Middle frontal gyrus (tissue), 1 donor: ENCODE measurements at regions not wholly inside any gene's neighbourhood (a gene's known extent, or its start where the extent isn't known, plus 50 kb on each side); places are given as distances from the start of the nearest gene placed in this dataset.
"Not testable (repeated sequence)": the region's sequence is repeated elsewhere in the genome, so short reads cannot be mapped to it uniquely, and the experiment has no call there.

Experiments
- DNase-seq: peaks from one replicate; pipeline ENCODE4 v3.0.0-alpha.2; 2015; ENCODE audit warnings: low spot score; ENCODE audit errors: extremely low spot score

DNA sequence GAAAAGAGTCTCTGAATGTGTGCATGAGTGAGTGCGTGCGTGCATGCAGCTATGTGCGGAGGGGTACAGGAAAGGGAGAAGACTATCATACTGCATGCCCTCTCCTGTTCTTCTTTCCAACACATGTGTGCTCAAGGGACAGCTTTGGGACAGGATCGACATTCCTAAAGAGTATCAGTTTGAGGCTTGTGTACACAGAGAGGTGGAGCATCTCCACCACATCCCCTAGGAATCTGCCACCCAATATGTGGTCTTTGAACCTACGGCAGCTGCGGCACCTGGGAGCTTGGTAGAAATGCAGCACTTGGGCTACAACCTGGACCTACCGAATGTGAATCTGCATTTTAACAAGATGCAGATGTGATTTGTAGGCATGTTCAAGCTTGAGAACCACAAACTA, 132.3 kb upstream of the GLRA1 start:
- no peak for DNase-seq

DNA sequence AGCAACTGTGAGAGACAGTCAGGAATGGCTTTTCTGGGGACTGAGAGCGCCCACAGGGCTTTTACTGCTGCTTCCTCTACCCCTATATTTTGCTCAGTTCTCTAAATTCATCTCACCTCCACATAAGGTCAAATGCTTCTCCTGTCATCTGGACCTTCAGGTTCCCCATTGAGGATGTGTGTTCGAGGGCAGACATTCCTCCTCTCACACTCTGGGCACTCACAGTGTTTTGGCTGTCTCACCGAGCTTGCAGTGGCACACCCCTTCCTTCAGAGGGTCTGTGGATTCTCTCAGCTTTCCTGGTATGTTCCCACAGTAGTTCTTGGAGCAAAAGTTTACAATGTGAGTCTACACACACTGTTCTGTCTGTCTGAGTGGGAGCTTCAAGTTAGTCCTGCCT, 127.8 kb upstream of the GLRA1 start:
- DNase-seq = no peak

DNA sequence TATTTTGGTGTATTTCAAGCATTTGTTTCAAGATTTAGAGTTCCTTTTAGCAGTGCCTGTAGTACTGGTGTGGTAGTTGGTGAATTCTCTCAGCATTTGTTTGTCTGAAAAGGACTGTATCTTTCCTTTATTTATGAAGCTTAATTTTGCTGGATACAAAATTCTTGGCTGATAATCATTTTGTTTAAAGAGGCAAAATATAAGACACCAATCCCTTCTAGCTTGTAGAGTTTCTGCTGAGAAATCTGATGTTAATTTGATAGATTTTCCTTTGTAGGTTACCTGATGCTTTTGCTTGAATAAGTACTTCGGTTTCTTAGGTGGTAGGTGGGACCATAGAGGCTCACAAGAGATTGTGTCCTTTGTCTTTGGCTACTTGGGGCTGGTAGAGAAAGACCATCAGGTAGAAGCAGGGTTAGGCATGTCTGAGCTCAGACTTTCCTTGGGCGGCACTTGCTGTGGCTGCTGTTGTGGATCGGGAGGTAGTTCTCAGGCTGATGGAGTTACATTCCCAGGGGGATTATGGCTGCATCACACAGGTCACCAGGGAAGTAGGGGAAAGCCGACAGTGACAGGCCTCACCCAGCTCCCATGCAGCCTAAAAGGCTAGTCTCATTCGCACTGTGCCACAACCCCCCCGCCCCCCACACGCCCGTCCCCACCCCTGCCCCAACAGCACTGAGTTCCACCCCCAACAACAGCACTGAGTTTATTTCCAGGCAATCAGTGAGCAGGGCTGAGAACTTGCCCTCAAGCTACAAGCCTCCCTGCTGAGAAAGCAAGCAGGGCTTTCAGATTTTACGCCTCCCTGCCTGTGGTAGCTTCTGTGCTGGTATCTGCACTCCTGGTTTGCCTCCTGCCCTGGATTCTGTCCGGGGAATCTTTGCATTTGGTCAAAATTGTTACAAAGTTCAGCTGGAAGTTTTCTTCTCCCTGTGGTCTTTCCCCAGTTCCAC, 127.1 kb upstream of the GLRA1 start:
- no peak for DNase-seq

DNA sequence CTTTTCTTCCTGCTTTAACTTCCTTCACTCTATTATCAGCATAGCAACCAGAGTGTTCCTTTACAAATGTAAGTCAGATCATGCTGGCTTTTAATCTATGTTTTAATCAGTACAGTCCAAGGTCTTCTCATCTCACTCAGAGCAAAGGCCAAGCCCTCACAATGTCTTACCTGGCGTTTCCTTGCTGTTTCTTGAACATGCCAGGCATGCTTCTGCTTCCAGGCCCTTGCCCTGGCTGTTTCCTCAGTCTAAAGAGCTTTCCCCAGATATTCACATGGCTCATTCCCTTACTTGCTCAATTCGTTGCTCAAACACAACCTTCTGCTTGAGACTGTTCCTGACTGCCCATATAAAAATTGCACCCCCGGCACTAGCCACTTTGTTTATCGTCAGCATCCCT, 121.7 kb upstream of the GLRA1 start:
- no peak for DNase-seq

DNA sequence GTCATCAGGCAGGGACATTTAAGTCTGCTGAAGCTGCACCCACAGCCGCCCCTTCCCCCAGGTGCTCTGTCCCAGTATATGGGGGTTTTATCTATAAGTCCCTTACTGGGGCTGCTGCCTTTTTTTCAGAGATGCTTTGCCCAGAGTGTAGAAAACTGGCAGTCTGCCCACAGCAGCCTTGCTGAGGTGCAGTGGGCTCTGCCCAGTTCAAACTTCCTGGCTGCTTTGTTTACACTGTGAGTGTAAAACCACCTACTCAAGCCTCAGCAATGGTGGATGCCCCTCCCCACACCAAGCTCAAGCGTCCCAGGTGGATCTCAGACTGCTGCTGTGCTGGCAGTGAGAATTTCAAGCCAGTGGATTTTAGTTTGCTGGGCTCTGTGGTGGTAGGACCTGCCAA, 114.2 kb upstream of the GLRA1 start:
- DNase-seq = not testable (repeated sequence)

DNA sequence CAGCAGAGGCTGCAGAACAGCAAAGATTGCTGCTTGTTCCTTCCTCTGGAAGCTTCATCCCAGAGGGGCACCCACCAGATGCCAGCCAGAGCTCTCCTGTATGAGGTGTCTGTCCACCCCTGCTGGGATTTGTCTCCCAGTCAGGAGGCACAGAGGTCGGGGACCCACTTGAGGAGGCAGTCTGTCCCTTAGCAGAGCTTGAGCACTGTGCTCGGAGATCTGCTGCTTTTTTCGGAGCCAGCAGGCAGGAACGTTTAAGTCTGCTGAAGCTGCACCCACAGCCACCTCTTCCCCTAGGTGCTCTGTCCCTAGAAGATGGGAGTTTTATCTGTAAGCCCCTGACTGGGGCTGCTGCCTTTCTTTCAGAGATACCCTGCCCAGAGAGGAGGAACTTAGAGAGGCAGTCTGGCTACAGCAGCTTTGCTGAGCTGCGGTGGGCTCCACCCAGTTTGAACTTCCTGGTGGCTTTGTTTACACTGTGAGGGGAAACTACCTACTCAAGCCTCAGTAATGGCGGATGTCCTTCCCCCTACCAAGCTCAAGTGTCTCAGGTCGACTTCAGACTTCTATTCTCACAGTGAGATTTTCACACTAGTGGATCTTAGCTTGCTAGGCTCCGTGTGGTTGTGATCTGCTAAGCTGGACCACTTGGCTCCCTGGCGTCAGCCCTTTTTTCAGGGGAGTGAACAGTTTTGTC, 101.8 kb upstream of the GLRA1 start:
- DNase-seq = not testable (repeated sequence)

DNA sequence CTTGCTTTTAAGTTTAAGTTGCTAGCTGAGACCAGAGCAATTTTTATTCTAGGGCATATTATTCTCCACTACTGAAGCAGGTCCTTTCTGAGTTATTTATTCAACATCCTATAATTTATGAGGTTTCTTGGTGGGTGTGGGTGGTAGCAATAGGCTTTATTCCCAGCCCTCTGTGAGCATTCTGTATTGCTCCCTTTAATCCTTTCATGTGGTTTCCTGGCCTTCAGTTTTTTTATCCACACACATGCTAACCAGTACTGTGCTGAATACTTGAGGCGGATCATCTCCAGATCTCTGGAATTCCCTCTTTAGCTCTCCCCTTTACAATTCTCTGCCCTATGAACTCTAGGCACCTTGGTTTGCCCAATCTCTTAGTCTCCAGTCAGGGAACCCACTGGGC, 91.8 kb upstream of the GLRA1 start:
- no peak for DNase-seq

DNA sequence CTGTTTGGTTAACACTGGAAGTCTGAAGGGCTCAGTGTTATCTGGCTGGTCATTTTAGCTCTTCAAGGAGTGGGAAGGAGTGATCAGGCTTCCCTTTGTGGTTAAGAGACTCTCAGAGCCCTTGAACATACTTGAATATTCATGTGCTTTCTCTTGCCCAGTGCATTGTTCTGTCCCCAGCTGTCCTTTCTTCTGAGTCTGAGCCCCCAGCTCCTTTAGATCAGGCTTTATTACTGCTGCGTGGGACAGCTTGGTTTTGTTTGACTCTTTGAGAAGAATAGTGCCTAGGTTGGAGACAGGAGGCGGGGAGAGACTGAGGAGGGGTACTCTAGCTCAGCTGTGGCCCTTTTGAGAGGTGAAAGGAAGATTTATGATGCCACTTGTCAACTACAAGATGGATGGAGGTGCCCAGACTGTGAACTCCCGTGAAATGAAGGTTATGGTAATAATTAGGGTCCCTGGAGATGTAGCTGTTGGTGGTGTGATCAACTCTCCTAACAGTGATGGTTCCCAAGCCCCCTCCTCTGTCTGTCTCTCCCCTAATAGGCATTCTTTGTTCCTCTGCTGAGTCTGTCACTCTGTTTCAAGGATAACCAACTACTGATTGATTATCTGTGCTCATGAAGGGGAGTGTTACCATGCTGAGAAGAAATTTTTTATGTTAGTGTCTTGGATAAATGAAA, 83.1 kb upstream of the GLRA1 start:
- no peak for DNase-seq

DNA sequence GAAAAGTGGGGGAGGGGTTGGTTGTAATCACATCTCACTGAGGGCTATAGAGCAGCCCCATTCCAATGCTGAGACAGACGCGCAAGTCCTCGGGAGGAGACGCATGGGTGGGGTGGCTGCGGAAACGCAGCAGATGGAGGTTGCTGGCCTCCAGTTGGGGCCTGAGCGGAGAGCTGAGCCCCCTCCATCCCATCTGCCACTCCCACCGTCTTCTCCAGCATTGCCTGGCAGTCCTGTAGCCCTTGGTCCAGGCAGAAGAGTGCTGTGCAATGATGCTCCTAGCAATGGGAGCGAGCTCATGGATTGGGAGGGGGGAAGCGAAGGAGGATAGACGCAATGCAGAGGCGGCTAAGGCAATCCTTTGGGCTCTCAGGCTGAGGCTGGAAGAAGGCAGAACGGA, 79.4 kb upstream of the GLRA1 start:
- no peak for DNase-seq
